22Rv1 (cell line): ENCODE measurements at regions not wholly inside any gene's neighbourhood (a gene's known extent, or its start where the extent isn't known, plus 50 kb on each side); places are given as distances from the start of the nearest gene placed in this dataset.

Experiments
- ZFX ChIP-seq: fragments of 450-650 bp; IDR thresholded peaks from 2 replicates; pipeline ENCODE4 v1.6.1; 2017; ENCODE audit warnings: antibody characterized with exemption, borderline replicate concordance
- TF ChIP-seq, protein P1 (sequence below): fragments of 450-650 bp; IDR thresholded peaks from 2 replicates; pipeline ENCODE4 v1.5.1; 2017; ENCODE audit warnings: mild to moderate bottlenecking

DNA sequence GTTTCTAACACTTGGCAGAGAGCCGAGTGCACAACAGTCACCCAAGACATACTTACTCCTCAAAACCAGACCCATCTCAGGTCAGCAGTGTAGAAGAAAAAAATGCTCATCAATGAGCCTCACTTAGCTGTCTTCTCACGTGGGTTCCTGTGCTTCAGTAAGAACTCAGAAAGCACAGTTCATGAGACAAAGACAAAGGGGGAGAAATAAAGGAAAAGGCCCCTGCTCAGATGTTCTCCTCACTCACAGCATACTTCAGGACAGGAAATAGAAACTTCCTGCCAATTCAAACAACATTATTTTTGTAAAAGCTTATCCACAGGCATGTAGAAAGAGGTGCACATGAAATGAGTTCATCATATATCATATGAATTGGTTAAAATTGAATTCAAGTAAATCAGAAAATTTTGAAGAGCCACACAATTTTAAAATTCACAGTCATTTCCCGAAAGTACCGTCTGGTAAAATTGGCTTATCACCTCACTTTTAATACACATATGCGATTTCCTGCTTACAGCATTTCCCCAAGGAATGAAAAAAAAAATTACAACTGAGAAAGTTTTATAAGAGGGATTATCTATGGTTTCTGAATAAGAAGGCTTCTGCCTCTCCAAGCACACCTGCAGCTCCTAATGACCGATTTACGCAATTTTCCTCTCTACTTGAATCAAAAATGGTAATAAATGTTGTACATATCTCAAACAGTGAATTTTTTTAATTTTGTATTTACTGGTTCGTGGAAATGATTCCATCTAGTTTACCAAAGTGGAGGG, 328.3 kb downstream of the TMEM167A start:
- TF ChIP-seq, protein P1, sequence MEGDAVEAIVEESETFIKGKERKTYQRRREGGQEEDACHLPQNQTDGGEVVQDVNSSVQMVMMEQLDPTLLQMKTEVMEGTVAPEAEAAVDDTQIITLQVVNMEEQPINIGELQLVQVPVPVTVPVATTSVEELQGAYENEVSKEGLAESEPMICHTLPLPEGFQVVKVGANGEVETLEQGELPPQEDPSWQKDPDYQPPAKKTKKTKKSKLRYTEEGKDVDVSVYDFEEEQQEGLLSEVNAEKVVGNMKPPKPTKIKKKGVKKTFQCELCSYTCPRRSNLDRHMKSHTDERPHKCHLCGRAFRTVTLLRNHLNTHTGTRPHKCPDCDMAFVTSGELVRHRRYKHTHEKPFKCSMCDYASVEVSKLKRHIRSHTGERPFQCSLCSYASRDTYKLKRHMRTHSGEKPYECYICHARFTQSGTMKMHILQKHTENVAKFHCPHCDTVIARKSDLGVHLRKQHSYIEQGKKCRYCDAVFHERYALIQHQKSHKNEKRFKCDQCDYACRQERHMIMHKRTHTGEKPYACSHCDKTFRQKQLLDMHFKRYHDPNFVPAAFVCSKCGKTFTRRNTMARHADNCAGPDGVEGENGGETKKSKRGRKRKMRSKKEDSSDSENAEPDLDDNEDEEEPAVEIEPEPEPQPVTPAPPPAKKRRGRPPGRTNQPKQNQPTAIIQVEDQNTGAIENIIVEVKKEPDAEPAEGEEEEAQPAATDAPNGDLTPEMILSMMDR: no peak
- no peak for TF ChIP-seq ZFX
